HL-60 (cell line): ENCODE measurements at regions not wholly inside any gene's neighbourhood (a gene's known extent, or its start where the extent isn't known, plus 50 kb on each side); places are given as distances from the start of the nearest gene placed in this dataset.

ENCODE experiments used
- GABPA ChIP-seq: IDR thresholded peaks from 2 replicates; pipeline ENCODE4 v1.6.1; 2012; ENCODE audit warnings: low read depth
- POLR2AphosphoS5 ChIP-seq: IDR thresholded peaks from 2 replicates; pipeline ENCODE4 v1.6.1; 2012; ENCODE audit warnings: low read depth
- TF ChIP-seq, protein P1 (sequence below): IDR thresholded peaks from one replicate; pipeline ENCODE4 v1.5.1; 2011; ENCODE audit warnings: low read length, control low read depth, inconsistent platforms; ENCODE audit not compliant: insufficient read depth
- TF ChIP-seq, protein P2 (sequence below): IDR thresholded peaks from 2 replicates; pipeline ENCODE4 v1.6.1; 2012; ENCODE audit warnings: low read depth; ENCODE audit not compliant: insufficient replicate concordance

DNA sequence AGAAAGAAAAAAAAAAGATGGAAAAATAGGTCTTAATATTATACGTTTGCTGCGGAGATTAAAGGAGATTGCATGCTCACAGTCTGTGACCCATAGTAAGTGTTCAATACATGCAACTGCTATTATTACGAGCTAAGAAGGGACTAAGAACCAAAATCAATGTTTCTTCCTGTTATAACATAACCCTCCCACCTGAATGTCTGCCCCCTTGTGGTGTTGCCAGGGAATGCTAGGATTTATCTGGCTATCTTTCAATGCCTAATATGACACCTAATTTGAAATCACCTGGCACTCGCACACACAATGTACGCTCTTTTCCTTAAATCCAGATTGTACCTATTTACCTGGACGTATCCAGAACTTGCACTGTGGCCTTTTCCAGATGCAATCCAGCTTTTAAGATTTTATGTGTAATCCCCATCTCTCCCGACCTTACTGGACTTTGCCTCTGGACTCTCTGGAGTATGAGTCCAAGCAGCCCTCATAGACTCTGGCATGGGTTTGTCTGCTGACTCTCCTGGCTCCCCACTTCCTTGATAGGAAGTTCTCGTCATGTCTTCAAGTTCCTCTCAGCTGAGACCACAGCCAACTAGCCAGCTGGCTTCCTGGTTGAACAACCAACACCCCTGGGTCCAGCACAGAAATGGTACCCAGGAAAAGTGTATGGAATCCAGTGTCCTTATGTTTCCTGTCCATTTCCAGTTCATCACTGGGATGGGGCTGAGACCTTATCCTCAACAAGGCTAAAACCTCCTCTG is 151.5 kb downstream of the CCDC34 start:
- TF ChIP-seq, protein P1, sequence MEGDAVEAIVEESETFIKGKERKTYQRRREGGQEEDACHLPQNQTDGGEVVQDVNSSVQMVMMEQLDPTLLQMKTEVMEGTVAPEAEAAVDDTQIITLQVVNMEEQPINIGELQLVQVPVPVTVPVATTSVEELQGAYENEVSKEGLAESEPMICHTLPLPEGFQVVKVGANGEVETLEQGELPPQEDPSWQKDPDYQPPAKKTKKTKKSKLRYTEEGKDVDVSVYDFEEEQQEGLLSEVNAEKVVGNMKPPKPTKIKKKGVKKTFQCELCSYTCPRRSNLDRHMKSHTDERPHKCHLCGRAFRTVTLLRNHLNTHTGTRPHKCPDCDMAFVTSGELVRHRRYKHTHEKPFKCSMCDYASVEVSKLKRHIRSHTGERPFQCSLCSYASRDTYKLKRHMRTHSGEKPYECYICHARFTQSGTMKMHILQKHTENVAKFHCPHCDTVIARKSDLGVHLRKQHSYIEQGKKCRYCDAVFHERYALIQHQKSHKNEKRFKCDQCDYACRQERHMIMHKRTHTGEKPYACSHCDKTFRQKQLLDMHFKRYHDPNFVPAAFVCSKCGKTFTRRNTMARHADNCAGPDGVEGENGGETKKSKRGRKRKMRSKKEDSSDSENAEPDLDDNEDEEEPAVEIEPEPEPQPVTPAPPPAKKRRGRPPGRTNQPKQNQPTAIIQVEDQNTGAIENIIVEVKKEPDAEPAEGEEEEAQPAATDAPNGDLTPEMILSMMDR: peak; percentile 60
- TF ChIP-seq POLR2AphosphoS5 (no peak), GABPA (no peak)
- TF ChIP-seq, protein P2, sequence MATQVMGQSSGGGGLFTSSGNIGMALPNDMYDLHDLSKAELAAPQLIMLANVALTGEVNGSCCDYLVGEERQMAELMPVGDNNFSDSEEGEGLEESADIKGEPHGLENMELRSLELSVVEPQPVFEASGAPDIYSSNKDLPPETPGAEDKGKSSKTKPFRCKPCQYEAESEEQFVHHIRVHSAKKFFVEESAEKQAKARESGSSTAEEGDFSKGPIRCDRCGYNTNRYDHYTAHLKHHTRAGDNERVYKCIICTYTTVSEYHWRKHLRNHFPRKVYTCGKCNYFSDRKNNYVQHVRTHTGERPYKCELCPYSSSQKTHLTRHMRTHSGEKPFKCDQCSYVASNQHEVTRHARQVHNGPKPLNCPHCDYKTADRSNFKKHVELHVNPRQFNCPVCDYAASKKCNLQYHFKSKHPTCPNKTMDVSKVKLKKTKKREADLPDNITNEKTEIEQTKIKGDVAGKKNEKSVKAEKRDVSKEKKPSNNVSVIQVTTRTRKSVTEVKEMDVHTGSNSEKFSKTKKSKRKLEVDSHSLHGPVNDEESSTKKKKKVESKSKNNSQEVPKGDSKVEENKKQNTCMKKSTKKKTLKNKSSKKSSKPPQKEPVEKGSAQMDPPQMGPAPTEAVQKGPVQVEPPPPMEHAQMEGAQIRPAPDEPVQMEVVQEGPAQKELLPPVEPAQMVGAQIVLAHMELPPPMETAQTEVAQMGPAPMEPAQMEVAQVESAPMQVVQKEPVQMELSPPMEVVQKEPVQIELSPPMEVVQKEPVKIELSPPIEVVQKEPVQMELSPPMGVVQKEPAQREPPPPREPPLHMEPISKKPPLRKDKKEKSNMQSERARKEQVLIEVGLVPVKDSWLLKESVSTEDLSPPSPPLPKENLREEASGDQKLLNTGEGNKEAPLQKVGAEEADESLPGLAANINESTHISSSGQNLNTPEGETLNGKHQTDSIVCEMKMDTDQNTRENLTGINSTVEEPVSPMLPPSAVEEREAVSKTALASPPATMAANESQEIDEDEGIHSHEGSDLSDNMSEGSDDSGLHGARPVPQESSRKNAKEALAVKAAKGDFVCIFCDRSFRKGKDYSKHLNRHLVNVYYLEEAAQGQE: no peak
